NCI-H345 treated with DMSO at 0.1 percent for 48 hours (cell line): ENCODE measurements at regions not wholly inside any gene's neighbourhood (a gene's known extent, or its start where the extent isn't known, plus 50 kb on each side); places are given as distances from the start of the nearest gene placed in this dataset.

ENCODE experiments used
- DNase-seq: peaks from one replicate; lab custom pipeline; 2025; ENCODE audit not compliant: unreplicated experiment; lab: John Stamatoyannopoulos, UW

DNA sequence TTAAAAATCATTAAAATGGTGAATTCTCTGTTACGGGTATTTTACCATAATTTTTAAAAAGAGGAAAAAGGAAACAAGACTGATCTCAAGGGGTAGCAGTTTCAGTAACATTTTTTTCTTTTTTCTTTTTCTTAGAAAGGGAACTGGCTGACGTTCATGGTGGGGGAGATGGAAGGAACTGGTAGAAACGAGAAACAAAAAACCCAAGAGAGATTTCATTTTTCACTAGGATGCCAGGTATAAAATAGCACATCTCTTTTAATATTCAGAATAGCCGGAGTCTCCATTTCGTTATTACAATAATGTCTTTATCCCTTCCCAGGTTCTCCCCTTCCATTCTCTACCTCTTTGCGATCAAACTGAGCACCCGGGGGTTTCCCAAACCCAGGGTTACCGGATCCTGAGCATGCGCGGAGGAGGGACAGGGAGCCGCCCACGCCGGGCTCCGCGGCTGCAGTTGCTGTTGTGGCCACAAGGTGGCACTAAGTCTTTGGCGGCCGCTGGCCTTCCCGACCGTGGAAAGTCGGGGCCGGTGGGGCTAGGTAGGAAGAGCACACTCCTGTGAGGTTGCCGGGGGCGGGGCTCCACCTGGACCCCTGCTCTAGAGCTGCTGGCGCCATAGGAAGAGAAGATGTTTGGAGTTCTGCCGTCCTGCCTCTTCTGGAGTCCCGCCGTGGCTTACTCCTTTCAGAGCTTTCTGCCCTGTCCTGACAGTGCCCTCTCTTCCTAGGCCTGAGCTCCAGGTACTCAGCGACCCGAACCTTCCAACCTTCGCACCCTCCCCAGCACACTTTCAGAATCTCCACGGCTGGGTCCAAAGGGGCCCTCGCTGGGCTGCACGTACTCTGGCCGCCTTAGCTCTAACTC is 146.8 kb downstream of the SH3BGRL2 start:
- DNase-seq = peak; percentile 81

GRCh38 chr6:79776076-79776475 is 144.9 kb downstream of the SH3BGRL2 start:
- DNase-seq = no peak

GRCh38 chr6:79775222-79775621 is 144.1 kb downstream of the SH3BGRL2 start:
- DNase-seq = no peak

DNA sequence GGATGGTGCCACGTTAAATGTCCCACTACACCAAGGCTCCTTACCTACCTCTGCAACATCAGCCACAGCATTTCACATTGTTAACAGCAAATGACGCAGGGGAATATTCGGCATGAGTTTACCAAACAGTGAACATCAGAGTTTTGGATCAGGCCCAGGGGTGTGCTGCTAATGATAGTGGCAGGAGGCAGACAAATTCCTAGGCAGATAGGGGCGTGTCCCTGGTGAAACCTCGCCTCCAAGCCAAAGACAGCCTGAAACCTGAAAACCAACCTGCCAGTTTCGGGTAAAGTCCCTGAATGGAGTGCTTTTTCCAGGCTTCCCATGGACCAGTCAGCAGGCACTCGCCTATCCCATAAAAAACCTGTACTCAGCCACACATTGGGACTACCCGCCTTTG is 133.6 kb downstream of the SH3BGRL2 start:
- no peak for DNase-seq

DNA sequence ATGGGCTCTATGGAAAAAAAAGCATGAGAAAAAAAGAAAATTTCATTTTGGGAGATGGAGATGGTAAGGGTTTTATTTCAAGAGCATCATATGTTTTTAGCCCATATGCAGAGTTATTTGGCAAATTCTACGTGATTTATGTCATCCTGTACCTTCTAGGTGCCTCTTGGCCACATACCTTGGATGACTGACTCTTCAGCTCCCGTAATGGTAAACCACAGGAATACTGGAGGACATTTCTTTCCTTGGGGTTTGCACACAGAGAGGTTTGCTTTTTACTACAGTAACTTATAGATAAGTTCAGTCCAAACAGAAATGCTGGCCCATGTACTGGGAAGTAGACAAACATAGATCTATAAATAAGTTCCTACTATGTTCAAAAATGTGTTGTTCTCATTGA is 132.2 kb downstream of the SH3BGRL2 start:
- no peak for DNase-seq

DNA sequence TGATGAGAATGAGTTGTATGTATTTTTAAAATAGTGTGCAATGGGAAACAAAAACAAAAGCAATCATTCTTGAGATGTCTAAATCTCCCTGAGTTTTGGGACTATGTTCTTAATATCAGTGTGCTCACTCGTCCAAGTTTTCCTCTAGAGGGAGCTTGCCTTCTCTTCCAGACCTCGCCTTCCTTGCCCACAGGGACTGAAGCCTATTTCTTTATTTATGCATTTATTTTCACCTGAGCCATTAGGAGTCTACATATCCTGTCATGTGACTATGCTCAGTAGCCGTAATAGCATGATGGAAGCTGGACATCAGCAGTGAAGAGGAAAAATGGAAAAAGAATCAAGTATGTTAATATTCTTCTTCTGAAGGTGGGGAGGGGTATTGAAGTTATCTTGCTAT is 131.2 kb downstream of the SH3BGRL2 start:
- DNase-seq = no peak

- no peak for DNase-seq
Measured at GRCh38 chr6:79756496-79756895, 125.4 kb downstream of the SH3BGRL2 start.

GRCh38 chr6:79755967-79756366 is 124.8 kb downstream of the SH3BGRL2 start:
- no peak for DNase-seq
